ENCODE measurements at regions not wholly inside any gene's neighbourhood (a gene's known extent, or its start where the extent isn't known, plus 50 kb on each side); places are given as distances from the start of the nearest gene placed in this dataset.

- H3K9me3 ChIP-seq (ENCODE audit: control insufficient read depth in 1 of 2, insufficient read depth in 1 of 2, low read depth in 1 of 2, low read length in 2 of 2) = no peaks in the 10 kb centered on the region
- H3K4me1 ChIP-seq (ENCODE audit: control insufficient read depth in 1 of 2, insufficient read depth in 2 of 2, low read length in 2 of 2) = no peaks in the 10 kb centered on the region
- no peak for DNase-seq (ENCODE audit: low read depth, low spot score)
- no peaks in the 10 kb centered on the region for H3K79me2 ChIP-seq (ENCODE audit: insufficient read depth, low read length)
- ChIA-PET POLR2A (no interaction called here), CTCF (no interaction called here), RAD21 (ENCODE audit: low non-redundant PET in 1 of 2, low total read pairs in 2 of 2, uncharacterized antibody in 2 of 2, unreplicated experiment in 2 of 2) (no interaction called here)
- no peak for ATAC-seq
- no peaks in the 10 kb centered on the region for H3K36me3 ChIP-seq (ENCODE audit: control insufficient read depth in 1 of 2, insufficient read depth in 2 of 2, low read length in 2 of 2)
- no peak overlapping the region for H3K27ac ChIP-seq (ENCODE audit: low read depth, low read length)
- peaks cover 5% of the 10 kb centered on the region; the same call in 1 of the 2 replicates for H3K27me3 ChIP-seq (ENCODE audit: insufficient read depth, low read length)
- no peaks in the 10 kb centered on the region for H3K9me2 ChIP-seq (ENCODE audit: insufficient read depth)
- intact Hi-C loops (cut with micrococcal nuclease) = no loop called here
- BruUV-seq (replicated peaks) = no TSS peak
- H3K4me3 ChIP-seq (replicated peaks in 1 of 2; ENCODE audit: low read depth in 1 of 2, low read length in 2 of 2) = no peak overlapping the region
- H2AFZ ChIP-seq (ENCODE audit: low read depth, low read length, poor library complexity, severe bottlenecking) = no peak overlapping the region
- TF ChIP-seq CEBPB (IDR thresholded peaks at IDR 0.05; ENCODE audit: low read depth) (no peak), REST (IDR thresholded peaks at IDR 0.05; ENCODE audit: low read depth) (no peak), CTCF (IDR thresholded peaks at IDR 0.05 in 2 of 3, conservative IDR thresholded peaks at IDR 0.05 in 1 of 3; ENCODE audit: borderline replicate concordance in 1 of 3, insufficient read depth in 1 of 3, low read depth in 2 of 3, low read length in 2 of 3) (no peak), ZFX (IDR thresholded peaks at IDR 0.05) (no peak), ELF1 (IDR thresholded peaks at IDR 0.05; ENCODE audit: borderline replicate concordance, low read depth) (no peak), SRF (IDR thresholded peaks at IDR 0.05; ENCODE audit: low read depth) (no peak), ZNF274 (IDR thresholded peaks at IDR 0.05; ENCODE audit: low read depth, low read length) (no peak), ZBTB33 (IDR thresholded peaks at IDR 0.05; ENCODE audit: extremely low read depth, insufficient replicate concordance, low read length) (no peak), JUND (IDR thresholded peaks at IDR 0.05) (no peak)
- no peaks in the 10 kb centered on the region for H4K20me1 ChIP-seq (ENCODE audit: insufficient read depth)
- H3K9ac ChIP-seq (ENCODE audit: low read length) = no peak overlapping the region
- no peak overlapping the region for H3K4me2 ChIP-seq (ENCODE audit: low read length)
These were observed 385.0 kb upstream of the TRIB2 start for GRCh38 chr2:12331698-12332097.
